Omental fat pad (tissue), 3 donors: ENCODE measurements at regions not wholly inside any gene's neighbourhood (a gene's known extent, or its start where the extent isn't known, plus 50 kb on each side); places are given as distances from the start of the nearest gene placed in this dataset.

ENCODE experiments used
- ATAC-seq: fragments of 150-250 bp; one replicate; pipeline ENCODE4 v1.9.1; 2016; ENCODE audit warnings: mild to moderate bottlenecking, moderate library complexity; ENCODE audit not compliant: low FRiP score
- DNase-seq: peaks from one replicate; pipeline ENCODE4 v3.0.0-alpha.2; 2019; ENCODE audit warnings: low spot score
- TF ChIP-seq, protein P1 (sequence below), 3 donors: fragments of 450-650 bp; IDR thresholded peaks; one replicate each; pipeline ENCODE4 v1.5.1; 2016 to 2017; ENCODE audit warnings: antibody characterized with exemption in 3 of 3, mild to moderate bottlenecking in 3 of 3, moderate library complexity in 2 of 3

- DNase-seq (no peak), ATAC-seq (no peak)
- TF ChIP-seq, protein P1, sequence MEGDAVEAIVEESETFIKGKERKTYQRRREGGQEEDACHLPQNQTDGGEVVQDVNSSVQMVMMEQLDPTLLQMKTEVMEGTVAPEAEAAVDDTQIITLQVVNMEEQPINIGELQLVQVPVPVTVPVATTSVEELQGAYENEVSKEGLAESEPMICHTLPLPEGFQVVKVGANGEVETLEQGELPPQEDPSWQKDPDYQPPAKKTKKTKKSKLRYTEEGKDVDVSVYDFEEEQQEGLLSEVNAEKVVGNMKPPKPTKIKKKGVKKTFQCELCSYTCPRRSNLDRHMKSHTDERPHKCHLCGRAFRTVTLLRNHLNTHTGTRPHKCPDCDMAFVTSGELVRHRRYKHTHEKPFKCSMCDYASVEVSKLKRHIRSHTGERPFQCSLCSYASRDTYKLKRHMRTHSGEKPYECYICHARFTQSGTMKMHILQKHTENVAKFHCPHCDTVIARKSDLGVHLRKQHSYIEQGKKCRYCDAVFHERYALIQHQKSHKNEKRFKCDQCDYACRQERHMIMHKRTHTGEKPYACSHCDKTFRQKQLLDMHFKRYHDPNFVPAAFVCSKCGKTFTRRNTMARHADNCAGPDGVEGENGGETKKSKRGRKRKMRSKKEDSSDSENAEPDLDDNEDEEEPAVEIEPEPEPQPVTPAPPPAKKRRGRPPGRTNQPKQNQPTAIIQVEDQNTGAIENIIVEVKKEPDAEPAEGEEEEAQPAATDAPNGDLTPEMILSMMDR (IDR thresholded peaks at IDR 0.05): no peak
These were observed 75.9 kb upstream of the PTPN1 start for GRCh38 chr20:50434321-50434652.

GRCh38 chr20:50434653-50435396 is 75.4 kb upstream of the PTPN1 start:
- DNase-seq: no peak
- no peak for ATAC-seq
- TF ChIP-seq, protein P1 (IDR thresholded peaks at IDR 0.05): no peak

DNA sequence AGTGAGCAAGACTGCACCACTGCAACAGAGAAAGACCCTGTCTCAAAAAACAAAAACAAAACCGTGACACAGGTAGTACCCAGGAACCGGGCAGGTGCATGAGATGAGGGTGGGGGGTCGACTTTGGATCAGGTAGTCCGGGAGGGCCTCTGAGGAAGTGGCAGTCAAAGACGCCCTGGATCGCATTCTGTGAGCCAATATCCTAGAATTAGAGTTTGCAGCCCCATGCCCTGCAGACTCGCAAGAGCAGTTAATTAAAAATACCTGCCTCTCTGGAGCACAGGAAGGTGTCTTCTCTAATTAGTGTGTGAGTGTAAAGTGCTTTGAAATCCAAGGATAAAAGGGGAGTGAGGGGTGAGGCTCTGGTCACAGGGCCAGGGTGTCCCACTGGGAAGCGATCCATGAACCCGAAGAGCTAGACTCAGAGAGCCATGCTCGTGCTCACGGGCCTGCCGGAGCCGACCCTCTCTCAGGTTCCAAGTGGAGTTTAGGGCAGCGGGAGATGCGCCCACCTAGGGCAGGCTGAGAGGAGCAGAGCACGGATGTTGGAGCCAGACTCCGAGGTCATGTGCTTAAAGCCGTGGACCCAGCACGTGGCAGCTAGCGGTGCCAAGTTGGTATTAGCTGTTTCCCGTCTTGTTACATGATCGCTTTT is 74.7 kb upstream of the PTPN1 start:
- no peak for DNase-seq
- no peak for ATAC-seq
- TF ChIP-seq, protein P1 (IDR thresholded peaks at IDR 0.05): no peak

DNA sequence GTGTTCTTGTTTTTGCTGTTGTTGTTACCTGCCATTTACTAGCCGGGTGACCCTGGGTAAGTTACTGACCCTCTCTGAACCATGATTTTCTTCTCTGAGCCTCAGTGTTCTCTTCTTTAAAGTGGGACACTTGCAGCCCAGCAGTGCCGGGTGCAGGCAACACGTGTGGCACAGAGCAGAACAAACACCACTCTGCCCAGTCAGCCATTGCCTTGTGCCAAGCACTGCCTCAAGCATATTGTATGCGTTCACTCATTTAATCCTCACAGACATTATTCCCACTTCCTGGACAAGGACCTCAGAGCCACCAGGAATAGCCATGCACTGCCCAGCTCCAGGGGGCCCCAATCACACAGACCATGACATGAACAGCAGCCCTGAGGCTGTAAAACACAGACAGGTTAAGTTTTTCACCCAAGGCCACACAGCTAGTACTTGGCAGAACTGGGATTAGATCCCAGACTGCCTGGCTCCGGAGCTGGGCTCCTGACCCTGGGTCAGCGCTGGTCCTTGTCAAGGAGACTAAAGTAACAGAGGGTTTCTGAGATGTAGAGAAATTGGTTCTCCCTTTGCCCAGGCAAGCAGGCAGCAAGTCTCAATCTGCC is 74.0 kb upstream of the PTPN1 start:
- DNase-seq (no peak), ATAC-seq (no peak)
- TF ChIP-seq, protein P1 (IDR thresholded peaks at IDR 0.05): no peak

DNA sequence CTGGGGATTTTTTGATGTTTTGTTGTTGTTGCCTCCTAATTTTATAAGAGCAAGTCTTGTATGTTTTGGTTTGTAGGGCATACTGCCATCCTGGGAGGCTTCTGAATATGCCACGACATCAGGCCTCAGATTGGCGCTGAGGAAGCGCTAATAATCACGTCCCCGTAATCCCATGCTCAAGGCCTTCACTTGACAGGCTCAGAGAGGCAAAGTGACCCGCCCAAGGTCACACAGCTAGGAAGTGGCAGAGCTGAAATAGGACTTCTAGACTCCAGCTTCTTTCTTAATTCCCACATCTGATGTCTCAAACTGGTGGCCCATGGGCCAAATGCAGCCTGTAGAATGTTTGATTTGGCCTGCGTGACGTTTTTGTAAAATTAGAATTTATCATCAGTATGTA is 73.5 kb upstream of the PTPN1 start:
- DNase-seq (no peak), ATAC-seq (no peak)
- TF ChIP-seq, protein P1 (IDR thresholded peaks at IDR 0.05): no peak

DNA sequence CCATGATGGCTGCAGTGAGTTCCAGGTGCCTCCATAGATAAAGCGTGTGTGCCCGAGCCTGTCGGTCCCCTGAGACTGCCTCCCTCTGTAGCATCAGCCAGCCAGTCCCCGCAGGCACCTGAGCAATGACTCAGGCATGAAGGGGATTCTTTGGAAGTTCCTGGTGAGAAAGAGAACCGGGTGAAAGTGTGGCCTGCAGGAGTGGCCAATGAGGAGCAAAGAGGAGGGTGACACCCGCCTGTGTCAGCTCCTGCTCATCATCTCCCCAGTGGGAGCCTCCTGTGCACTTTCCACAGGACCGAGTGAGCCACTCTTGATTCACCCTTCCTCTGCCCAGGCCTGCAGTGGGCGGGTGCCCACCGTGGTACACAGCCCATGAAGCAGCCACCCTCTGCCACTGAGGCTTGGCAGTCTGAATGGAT is 71.2 kb upstream of the PTPN1 start:
- DNase-seq: peak; percentile 35

More for the DNA sequence above, 71.2 kb upstream of the PTPN1 start:
- TF ChIP-seq, protein P1 (IDR thresholded peaks at IDR 0.05): no peak
- ATAC-seq: peak; percentile 17
